ENCODE measurements at regions not wholly inside any gene's neighbourhood (a gene's known extent, or its start where the extent isn't known, plus 50 kb on each side); places are given as distances from the start of the nearest gene placed in this dataset.

GRCh38 chr3:8366219-8366810, 135.3 kb upstream of the LMCD1 start:
- DNase-seq, result no peak

- DNase-seq, result no peak
These were observed 133.0 kb upstream of the LMCD1 start for GRCh38 chr3:8368598-8368997.

- no peak for DNase-seq
These were observed 132.0 kb upstream of the LMCD1 start for GRCh38 chr3:8369638-8370037.

- no peak for DNase-seq
These were observed 130.5 kb upstream of the LMCD1 start for GRCh38 chr3:8371085-8371551.

GRCh38 chr3:8371960-8372463, 129.6 kb upstream of the LMCD1 start:
- DNase-seq, result no peak

GRCh38 chr3:8380904-8381704, 120.5 kb upstream of the LMCD1 start:
- no peak for DNase-seq

GRCh38 chr3:8385848-8386620, 115.6 kb upstream of the LMCD1 start:
- DNase-seq, result no peak

- DNase-seq, result no peak
These were observed 114.1 kb upstream of the LMCD1 start for GRCh38 chr3:8387571-8387970.

- no peak for DNase-seq
These were observed 101.9 kb upstream of the LMCD1 start for GRCh38 chr3:8399686-8400085.

GRCh38 chr3:8400911-8401310, 100.7 kb upstream of the LMCD1 start:
- DNase-seq, result no peak

GRCh38 chr3:8403996-8404395, 97.6 kb upstream of the LMCD1 start:
- no peak for DNase-seq

GRCh38 chr3:8405144-8405543, 96.5 kb upstream of the LMCD1 start:
- no peak for DNase-seq

GRCh38 chr3:8406479-8406878, 95.1 kb upstream of the LMCD1 start:
- no peak for DNase-seq

GRCh38 chr3:8413337-8413926, 88.2 kb upstream of the LMCD1 start:
- no peak for DNase-seq

- peak; percentile 54 for DNase-seq
These were observed 84.7 kb upstream of the LMCD1 start for GRCh38 chr3:8416965-8417364.

GRCh38 chr3:8420612-8421011, 81.0 kb upstream of the LMCD1 start:
- DNase-seq, result no peak

GRCh38 chr3:8421267-8421666, 80.4 kb upstream of the LMCD1 start:
- no peak for DNase-seq

- DNase-seq, result no peak
These were observed 79.9 kb upstream of the LMCD1 start for GRCh38 chr3:8421711-8422110.

GRCh38 chr3:8423307-8423706, 78.3 kb upstream of the LMCD1 start:
- DNase-seq, result no peak

GRCh38 chr3:8424281-8424680, 77.3 kb upstream of the LMCD1 start:
- DNase-seq, result no peak

GRCh38 chr3:8436661-8437287, 64.8 kb upstream of the LMCD1 start:
- no peak for DNase-seq

GRCh38 chr3:8438507-8439079, 63.0 kb upstream of the LMCD1 start:
- no peak for DNase-seq
